H9 (cell line): ENCODE measurements at regions not wholly inside any gene's neighbourhood (a gene's known extent, or its start where the extent isn't known, plus 50 kb on each side); places are given as distances from the start of the nearest gene placed in this dataset.

ENCODE experiments used
- DNase-seq: peaks from one replicate; pipeline ENCODE4 v3.0.0-alpha.2; 2017
- H2AFZ ChIP-seq: one replicate; pipeline ENCODE4 v1.6.1; 2013; ENCODE audit warnings: mild to moderate bottlenecking, low read length, control low read depth, moderate library complexity
- H2AK5ac ChIP-seq: 2 replicates; pipeline ENCODE4 v1.6.1; 2013; ENCODE audit warnings: low read length, control low read depth, mixed read lengths; ENCODE audit not compliant: insufficient read length
- H2BK120ac ChIP-seq: one replicate; pipeline ENCODE4 v1.6.1; 2013; ENCODE audit warnings: low read depth, mild to moderate bottlenecking, low read length, control low read depth, inconsistent platforms; ENCODE audit not compliant: poor library complexity, severe bottlenecking
- H2BK12ac ChIP-seq: 2 replicates; pipeline ENCODE4 v1.6.1; 2013; ENCODE audit warnings: low read length, control low read depth, mixed read lengths, low read depth; ENCODE audit not compliant: insufficient read length
- H2BK15ac ChIP-seq: 2 replicates; pipeline ENCODE4 v1.6.1; 2013; ENCODE audit warnings: low read depth, low read length, control low read depth
- H2BK20ac ChIP-seq: one replicate; pipeline ENCODE4 v1.6.1; 2013; ENCODE audit warnings: low read depth, mild to moderate bottlenecking, low read length, control low read depth, inconsistent platforms; ENCODE audit not compliant: poor library complexity, severe bottlenecking
- H2BK5ac ChIP-seq: 2 replicates; pipeline ENCODE4 v1.6.1; 2013; ENCODE audit warnings: low read length, control low read depth, mixed read lengths; ENCODE audit not compliant: insufficient read length
- H3K14ac ChIP-seq: 2 replicates; pipeline ENCODE4 v1.6.1; 2013; ENCODE audit warnings: low read length, control low read depth; ENCODE audit not compliant: insufficient read depth
- H3K18ac ChIP-seq: 2 replicates; pipeline ENCODE4 v1.6.1; 2013; ENCODE audit warnings: low read depth, mild to moderate bottlenecking, mixed read lengths, low read length, control low read depth; ENCODE audit not compliant: insufficient read length
- H3K23ac ChIP-seq: 2 replicates; pipeline ENCODE4 v1.6.1; 2013; ENCODE audit warnings: low read length, control low read depth, mixed read lengths, low read depth; ENCODE audit not compliant: insufficient read length
- H3K23me2 ChIP-seq: 2 replicates; pipeline ENCODE4 v1.6.1; 2013; ENCODE audit warnings: low read depth, mild to moderate bottlenecking, mixed read lengths, low read length, control low read depth; ENCODE audit not compliant: insufficient read length, poor library complexity, severe bottlenecking
- H3K27ac ChIP-seq: 2 replicates; pipeline ENCODE4 v1.5.1; 2013; ENCODE audit warnings: low read length, control low read depth, mixed read lengths, low read depth; ENCODE audit not compliant: insufficient read length
- H3K27me3 ChIP-seq: 2 replicates; pipeline ENCODE4 v1.6.1; 2013; ENCODE audit warnings: low read length, control low read depth, inconsistent platforms; ENCODE audit not compliant: insufficient read depth
- H3K4ac ChIP-seq: 2 replicates; pipeline ENCODE4 v1.6.1; 2013; ENCODE audit warnings: low read depth, mild to moderate bottlenecking, control low read depth, inconsistent platforms, low read length, moderate library complexity
- H3K4me1 ChIP-seq: 2 replicates; pipeline ENCODE4 v1.6.1; 2013; ENCODE audit warnings: low read length, control low read depth, inconsistent platforms; ENCODE audit not compliant: insufficient read depth
- H3K4me2 ChIP-seq: 2 replicates; pipeline ENCODE4 v1.6.1; 2013; ENCODE audit warnings: low read length, control low read depth, mixed read lengths; ENCODE audit not compliant: insufficient read length, insufficient read depth
- H3K56ac ChIP-seq: 2 replicates; pipeline ENCODE4 v1.6.1; 2013; ENCODE audit warnings: low read depth, mild to moderate bottlenecking, mixed read lengths, low read length, control low read depth; ENCODE audit not compliant: insufficient read length
- H3K79me1 ChIP-seq: 2 replicates; pipeline ENCODE4 v1.6.1; 2013; ENCODE audit warnings: low read depth, mild to moderate bottlenecking, moderate library complexity, low read length, control low read depth, inconsistent platforms; ENCODE audit not compliant: insufficient read depth, poor library complexity, severe bottlenecking
- H3K79me2 ChIP-seq: 2 replicates; pipeline ENCODE4 v1.6.1; 2013; ENCODE audit warnings: low read length, control low read depth, inconsistent platforms; ENCODE audit not compliant: insufficient read depth
- H3K9ac ChIP-seq: 2 replicates; pipeline ENCODE4 v1.6.1; 2013; ENCODE audit warnings: low read length, control low read depth, mixed read lengths; ENCODE audit not compliant: insufficient read length; ENCODE audit errors: extremely low read depth
- H3K9me3 ChIP-seq: one replicate; pipeline ENCODE4 v1.6.1; 2013; ENCODE audit warnings: low read depth, low read length, inconsistent platforms; ENCODE audit not compliant: control insufficient read depth
- H3T11ph ChIP-seq: one replicate; pipeline ENCODE4 v1.6.1; 2013; ENCODE audit warnings: mild to moderate bottlenecking, low read length, control low read depth, inconsistent platforms
- H4K20me1 ChIP-seq: one replicate; pipeline ENCODE4 v1.6.1; 2013; ENCODE audit not compliant: control insufficient read depth, insufficient read length, insufficient read depth
- H4K5ac ChIP-seq: 2 replicates; pipeline ENCODE4 v1.6.1; 2013; ENCODE audit warnings: low read depth, mild to moderate bottlenecking, mixed read lengths, low read length, control low read depth; ENCODE audit not compliant: insufficient read length
- H4K8ac ChIP-seq: replicated peaks from 2 replicates; pipeline ENCODE4 v1.6.1; 2013; ENCODE audit warnings: low read length, control low read depth, mixed read lengths, low read depth; ENCODE audit not compliant: insufficient read length
- H4K91ac ChIP-seq: 2 replicates; pipeline ENCODE4 v1.6.1; 2013; ENCODE audit warnings: low read depth, mild to moderate bottlenecking, moderate library complexity, mixed read lengths, low read length, control low read depth; ENCODE audit not compliant: insufficient read length
- H3K27ac Mint-ChIP-seq, 3 experiments: 2 replicates in 2 of 3; 3 replicates in 1 of 3; pipeline ENCODE4 v1.8.0; 2020 to 2021; ENCODE audit warnings: mixed read lengths in 3 of 3, mild to moderate bottlenecking in 1 of 3, moderate library complexity in 1 of 3
- H3K27me3 Mint-ChIP-seq: 2 replicates; pipeline ENCODE4 v1.8.0; 2021; ENCODE audit warnings: low read depth, mild to moderate bottlenecking, moderate library complexity, mixed read lengths
- H3K36me3 Mint-ChIP-seq, 3 experiments: 2 replicates in 2 of 3; 3 replicates in 1 of 3; pipeline ENCODE4 v1.8.0; 2020 to 2021; ENCODE audit warnings: low read depth in 3 of 3, mixed read lengths in 3 of 3; ENCODE audit not compliant: insufficient read depth in 1 of 3
- H3K4me1 Mint-ChIP-seq, 2 experiments: 2 replicates each; pipeline ENCODE4 v1.8.0; 2020; ENCODE audit warnings: mixed read lengths in 2 of 2
- H3K4me3 Mint-ChIP-seq, 2 experiments: 2 replicates in 1 of 2; 3 replicates in 1 of 2; pipeline ENCODE4 v1.8.0; 2020 to 2021; ENCODE audit warnings: mild to moderate bottlenecking in 2 of 2, mixed read lengths in 2 of 2, moderate library complexity in 1 of 2
- H3K9me3 Mint-ChIP-seq, 2 experiments: 2 replicates in 1 of 2; 3 replicates in 1 of 2; pipeline ENCODE4 v1.8.0; 2020; ENCODE audit warnings: mild to moderate bottlenecking in 2 of 2, mixed read lengths in 2 of 2, moderate library complexity in 1 of 2
- CTCF ChIP-seq: fragments of 200-600 bp; sonication (generic); conservative IDR thresholded peaks from 3 replicates; pipeline ENCODE4 v1.8.0; 2021; ENCODE audit warnings: antibody characterized with exemption, mild to moderate bottlenecking
- WGBS: extraction: QIAGEN DNeasy Blood & Tissue Kit; methylation state at CpG from one replicate; pipeline ENCODE4 v1.1.7; 2013; ENCODE audit warnings: missing lambda C conversion rate, low lambda C conversion rate, mixed read lengths; ENCODE audit not compliant: insufficient read length; ENCODE audit errors: extremely low coverage; 5-methylcytosine and 5-hydroxymethylcytosine counted together

- H3K4me1 Mint-ChIP-seq, result peaks cover 10 to 18% of the 10 kb centered on the region in 2 experiments
- DNase-seq, result no peak
- no peaks in the 10 kb centered on the region for H4K20me1 ChIP-seq
- no peak for TF ChIP-seq CTCF
- H3K56ac ChIP-seq, result no peak overlapping the region
- no peak overlapping the region for H3K4ac ChIP-seq
- no peak overlapping the region for H4K8ac ChIP-seq
- no peaks in the 10 kb centered on the region for H3K79me2 ChIP-seq
- peak overlapping the region in 2 of 3 experiments; percentile 10 to 14; a peak in 1 of 7 replicates for H3K27ac Mint-ChIP-seq
- no peak overlapping the region for H2AK5ac ChIP-seq
- no peaks in the 10 kb centered on the region for H3K36me3 Mint-ChIP-seq
- no peaks in the 10 kb centered on the region; a peak in 1 of 5 replicates for H3K9me3 Mint-ChIP-seq
- no peak overlapping the region for H3T11ph ChIP-seq
- no peak overlapping the region for H2BK20ac ChIP-seq
- no peaks in the 10 kb centered on the region for H3K23me2 ChIP-seq
- H2BK120ac ChIP-seq, result no peak overlapping the region
- no peak overlapping the region for H3K9ac ChIP-seq
- no peaks in the 10 kb centered on the region for H3K9me3 ChIP-seq
- no peaks in the 10 kb centered on the region for H3K79me1 ChIP-seq
- no peak overlapping the region for H3K14ac ChIP-seq
- no peak overlapping the region for H3K4me2 ChIP-seq
- peak overlapping the region; percentile 46 for H4K5ac ChIP-seq
- H3K27ac ChIP-seq, result peak overlapping the region; percentile 33
- H3K4me1 ChIP-seq, result peaks cover 7% of the 10 kb centered on the region; the same call in 1 of the 2 replicates
- H2BK15ac ChIP-seq, result no peak overlapping the region; the same call in 1 of the 2 replicates
- H2BK5ac ChIP-seq, result no peak overlapping the region
- no peak overlapping the region for H3K23ac ChIP-seq
- H3K27me3 ChIP-seq, result no peaks in the 10 kb centered on the region
- H3K4me3 Mint-ChIP-seq, result no peak overlapping the region
- H2AFZ ChIP-seq, result peak overlapping the region; percentile 59
- no peak overlapping the region for H3K18ac ChIP-seq
- H3K27me3 Mint-ChIP-seq, result no peaks in the 10 kb centered on the region
- WGBS, result no CpG with 5 or more reads among the region's 3 CpGs
- H2BK12ac ChIP-seq, result peak overlapping the region; percentile 54
- peak overlapping the region; percentile 49 for H4K91ac ChIP-seq
Measured at GRCh38 chr13:30364133-30364532, 56.8 kb upstream of the KATNAL1 start.
